ENCODE measurements at regions not wholly inside any gene's neighbourhood (a gene's known extent, or its start where the extent isn't known, plus 50 kb on each side); places are given as distances from the start of the nearest gene placed in this dataset.

DNA sequence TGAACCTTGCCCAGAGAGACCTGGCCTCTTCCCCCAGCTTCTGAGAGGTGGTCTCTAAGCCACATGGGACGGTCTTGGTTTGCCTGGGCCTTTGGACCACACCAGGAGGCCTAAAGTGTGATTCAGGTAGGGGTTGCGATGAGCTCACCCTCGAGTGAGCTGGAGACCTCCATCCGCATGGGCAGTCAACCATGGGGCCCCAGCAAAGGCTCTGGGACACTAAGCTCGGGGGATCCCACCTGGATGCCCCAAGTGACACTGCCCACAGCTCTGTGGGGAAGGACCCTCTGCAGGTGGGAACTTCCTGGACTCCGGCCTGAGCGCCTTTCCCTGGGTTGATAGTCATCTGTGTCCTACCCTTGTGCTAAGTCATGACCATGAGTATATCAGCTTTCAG lies 57.1 kb upstream of the FAM20C start:
- Histone ChIP-seq H3K27ac (no peak overlapping the region), H3K9ac (no peak overlapping the region), H4K20me1 (ENCODE audit: insufficient read depth) (no peaks in the 10 kb centered on the region), H3K36me3 (ENCODE audit: insufficient read depth) (no peaks in the 10 kb centered on the region), H3K4me1 (ENCODE audit: low read depth, poor library complexity, severe bottlenecking) (no peaks in the 10 kb centered on the region), H2AFZ (ENCODE audit: low read depth) (no peak overlapping the region), H3K79me2 (ENCODE audit: insufficient read depth, low read depth) (no peaks in the 10 kb centered on the region), H3K4me2 (no peak overlapping the region), H3K4me3 (IDR thresholded peaks at IDR 0.05; ENCODE audit: insufficient read depth, low read depth, low read length) (no peak overlapping the region), H3K27me3 (ENCODE audit: insufficient read depth, low read depth) (peaks cover 54% of the 10 kb centered on the region; the same call in 1 of the 2 replicates)
- TF ChIP-seq, protein P1, sequence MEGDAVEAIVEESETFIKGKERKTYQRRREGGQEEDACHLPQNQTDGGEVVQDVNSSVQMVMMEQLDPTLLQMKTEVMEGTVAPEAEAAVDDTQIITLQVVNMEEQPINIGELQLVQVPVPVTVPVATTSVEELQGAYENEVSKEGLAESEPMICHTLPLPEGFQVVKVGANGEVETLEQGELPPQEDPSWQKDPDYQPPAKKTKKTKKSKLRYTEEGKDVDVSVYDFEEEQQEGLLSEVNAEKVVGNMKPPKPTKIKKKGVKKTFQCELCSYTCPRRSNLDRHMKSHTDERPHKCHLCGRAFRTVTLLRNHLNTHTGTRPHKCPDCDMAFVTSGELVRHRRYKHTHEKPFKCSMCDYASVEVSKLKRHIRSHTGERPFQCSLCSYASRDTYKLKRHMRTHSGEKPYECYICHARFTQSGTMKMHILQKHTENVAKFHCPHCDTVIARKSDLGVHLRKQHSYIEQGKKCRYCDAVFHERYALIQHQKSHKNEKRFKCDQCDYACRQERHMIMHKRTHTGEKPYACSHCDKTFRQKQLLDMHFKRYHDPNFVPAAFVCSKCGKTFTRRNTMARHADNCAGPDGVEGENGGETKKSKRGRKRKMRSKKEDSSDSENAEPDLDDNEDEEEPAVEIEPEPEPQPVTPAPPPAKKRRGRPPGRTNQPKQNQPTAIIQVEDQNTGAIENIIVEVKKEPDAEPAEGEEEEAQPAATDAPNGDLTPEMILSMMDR (conservative IDR thresholded peaks at IDR 0.05; ENCODE audit: low read depth, low read length), result no peak

DNA sequence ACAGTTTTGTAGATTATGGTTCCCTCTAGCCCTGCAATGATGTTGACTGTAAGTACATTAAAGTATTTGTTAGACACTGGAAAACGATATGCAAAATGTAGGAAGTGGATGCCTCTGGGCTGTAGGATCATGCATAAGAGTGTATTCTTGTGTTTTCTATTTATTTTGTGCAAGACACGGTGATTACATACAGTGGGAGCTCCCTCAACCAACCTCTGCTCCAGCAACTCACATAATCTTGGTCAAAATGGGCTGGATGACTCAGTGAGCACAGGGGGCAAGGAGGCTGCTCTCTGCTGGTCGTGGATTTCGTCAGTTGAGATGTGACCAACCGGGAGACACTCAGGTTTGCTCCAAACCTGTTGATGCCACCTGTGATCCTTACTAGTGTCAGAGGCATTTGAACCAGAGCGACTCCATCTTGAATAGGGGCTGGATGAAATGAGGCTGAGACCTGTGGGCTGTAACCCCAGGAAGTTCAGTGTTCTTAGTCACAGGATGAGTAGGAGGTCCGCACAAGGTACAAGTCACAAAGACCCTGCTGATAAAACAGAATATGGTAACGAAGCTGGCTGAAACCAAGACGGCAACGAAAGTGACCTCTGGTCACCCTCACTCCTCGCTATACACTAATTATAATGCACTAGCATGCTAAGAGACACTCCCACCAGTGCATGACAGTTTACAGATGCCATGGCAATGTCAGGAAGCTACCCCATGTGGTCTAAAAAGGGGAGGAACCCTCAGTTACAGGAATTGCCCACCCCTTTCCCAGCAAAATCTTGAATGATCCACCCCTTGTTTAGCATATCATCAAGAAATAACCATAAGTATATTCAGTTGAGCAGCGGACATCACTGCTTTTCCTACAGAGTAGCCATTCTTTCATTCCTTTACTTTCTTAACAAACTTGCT lies 56.4 kb upstream of the FAM20C start:
- Histone ChIP-seq H3K9ac (no peak overlapping the region), H3K4me2 (no peak overlapping the region), H3K36me3 (ENCODE audit: insufficient read depth) (no peaks in the 10 kb centered on the region), H4K20me1 (ENCODE audit: insufficient read depth) (no peaks in the 10 kb centered on the region), H3K27ac (no peak overlapping the region), H3K27me3 (ENCODE audit: insufficient read depth, low read depth) (peaks cover 58% of the 10 kb centered on the region; the same call in 1 of the 2 replicates), H3K4me1 (ENCODE audit: low read depth, poor library complexity, severe bottlenecking) (no peaks in the 10 kb centered on the region), H3K79me2 (ENCODE audit: insufficient read depth, low read depth) (no peaks in the 10 kb centered on the region), H3K4me3 (IDR thresholded peaks at IDR 0.05; ENCODE audit: insufficient read depth, low read depth, low read length) (no peak overlapping the region), H2AFZ (ENCODE audit: low read depth) (no peak overlapping the region)
- TF ChIP-seq, protein P1 (conservative IDR thresholded peaks at IDR 0.05; ENCODE audit: low read depth, low read length), result no peak

DNA sequence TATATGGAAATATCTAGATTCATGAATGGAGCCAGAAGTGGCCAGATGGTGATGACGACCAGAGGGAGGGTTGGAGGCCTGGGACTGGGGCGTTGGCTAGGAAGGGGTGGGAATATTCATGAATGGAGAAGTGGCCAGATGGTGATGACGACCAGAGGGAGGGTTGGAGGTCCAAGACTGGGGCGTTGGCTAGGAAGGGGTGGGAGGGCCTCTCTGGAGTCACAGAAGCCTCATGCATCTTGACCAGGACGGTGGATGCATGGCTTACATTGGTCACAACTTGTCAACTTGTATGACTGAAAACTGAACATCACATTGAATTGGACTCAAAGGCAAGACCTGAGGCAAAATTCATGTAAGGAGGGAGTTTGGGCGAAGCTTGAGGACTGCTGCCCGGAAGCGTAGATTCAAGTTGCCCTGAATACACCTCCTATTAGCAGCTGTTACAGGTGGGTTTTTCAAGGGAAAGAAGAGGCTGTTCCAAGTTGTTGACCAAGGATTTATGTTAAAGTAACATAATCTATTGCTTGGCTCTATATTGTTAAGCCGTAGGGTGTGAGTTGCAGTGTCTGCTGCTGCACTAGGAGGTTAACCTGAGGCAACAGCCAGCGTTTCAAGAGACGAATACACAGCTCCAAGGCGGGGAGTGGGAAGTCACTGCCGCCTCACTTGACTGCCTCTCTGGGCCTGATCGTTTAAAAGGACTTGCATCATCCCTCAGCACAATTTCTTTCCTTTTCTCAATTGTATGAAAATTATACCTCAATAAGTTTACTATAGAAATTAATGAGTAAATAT lies 55.1 kb upstream of the FAM20C start:
- Histone ChIP-seq H3K27me3 (ENCODE audit: insufficient read depth, low read depth) (peaks cover 63% of the 10 kb centered on the region; the same call in 1 of the 2 replicates), H3K4me1 (ENCODE audit: low read depth, poor library complexity, severe bottlenecking) (no peaks in the 10 kb centered on the region), H3K4me3 (IDR thresholded peaks at IDR 0.05; ENCODE audit: insufficient read depth, low read depth, low read length) (no peak overlapping the region), H3K9ac (no peak overlapping the region), H4K20me1 (ENCODE audit: insufficient read depth) (no peaks in the 10 kb centered on the region), H3K27ac (no peak overlapping the region), H3K79me2 (ENCODE audit: insufficient read depth, low read depth) (no peaks in the 10 kb centered on the region), H3K36me3 (ENCODE audit: insufficient read depth) (no peaks in the 10 kb centered on the region), H3K4me2 (no peak overlapping the region), H2AFZ (ENCODE audit: low read depth) (no peak overlapping the region)
- TF ChIP-seq, protein P1 (conservative IDR thresholded peaks at IDR 0.05; ENCODE audit: low read depth, low read length), result no peak

DNA sequence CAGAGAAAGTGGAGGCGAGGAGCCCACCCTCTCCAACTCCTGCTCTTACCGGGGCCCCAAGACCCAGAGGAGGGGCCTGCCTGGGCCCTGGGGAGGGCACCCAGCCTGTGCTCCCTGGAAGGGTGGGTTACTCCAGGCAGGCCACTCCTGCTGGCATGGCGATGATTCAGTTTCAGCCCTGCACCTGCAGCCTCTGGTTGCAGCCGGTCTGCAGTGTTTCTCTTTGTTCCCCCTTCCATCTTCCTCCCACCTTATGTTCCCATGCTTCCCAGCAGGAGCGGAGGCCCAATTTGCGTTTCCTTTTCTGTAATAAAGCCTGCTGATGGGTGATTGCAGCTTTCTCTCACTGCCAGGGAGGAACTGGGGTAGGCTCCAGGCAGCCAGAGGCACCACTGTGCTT lies 53.2 kb upstream of the FAM20C start:
- H3K4me3 ChIP-seq (IDR thresholded peaks at IDR 0.05; ENCODE audit: insufficient read depth, low read depth, low read length), result no peak overlapping the region
- no peaks in the 10 kb centered on the region for H3K79me2 ChIP-seq (ENCODE audit: insufficient read depth, low read depth)
- no peak overlapping the region for H2AFZ ChIP-seq (ENCODE audit: low read depth)
- TF ChIP-seq, protein P1 (conservative IDR thresholded peaks at IDR 0.05; ENCODE audit: low read depth, low read length), result no peak
- H3K9ac ChIP-seq, result no peak overlapping the region
- no peak overlapping the region for H3K4me2 ChIP-seq
- H3K27me3 ChIP-seq (ENCODE audit: insufficient read depth, low read depth), result peaks cover 65% of the 10 kb centered on the region; the same call in 1 of the 2 replicates
- H3K27ac ChIP-seq, result no peak overlapping the region
- H3K4me1 ChIP-seq (ENCODE audit: low read depth, poor library complexity, severe bottlenecking), result no peaks in the 10 kb centered on the region
- no peaks in the 10 kb centered on the region for H4K20me1 ChIP-seq (ENCODE audit: insufficient read depth)
- H3K36me3 ChIP-seq (ENCODE audit: insufficient read depth), result no peaks in the 10 kb centered on the region

All from KMS-11 (cell line).